Upper lobe of left lung (tissue), 4 donors: ENCODE measurements at regions not wholly inside any gene's neighbourhood (a gene's known extent, or its start where the extent isn't known, plus 50 kb on each side); places are given as distances from the start of the nearest gene placed in this dataset.

Source experiments
- CTCF ChIP-seq, 6 experiments: fragments of 450-650 bp in 4 of 6; fragments of 200-600 bp in 2 of 6; sonication (generic) in 2 of 6; IDR thresholded peaks; one replicate each; pipeline ENCODE4 v1.5.1; 2016 to 2019; ENCODE audit warnings: antibody characterized with exemption in 6 of 6
- POLR2A ChIP-seq, 4 donors: fragments of 450-650 bp; IDR thresholded peaks; one replicate each; pipeline ENCODE4 v1.5.1; 2016 to 2017; ENCODE audit warnings: antibody characterized with exemption in 4 of 4, mild to moderate bottlenecking in 2 of 4

- TF ChIP-seq CTCF (IDR thresholded peaks at IDR 0.05) (no peak), POLR2A (IDR thresholded peaks at IDR 0.05) (no peak)
Measured at GRCh38 chr17:5950878-5951277, 119.3 kb upstream of the WSCD1 start.
